ENCODE measurements at regions not wholly inside any gene's neighbourhood (a gene's known extent, or its start where the extent isn't known, plus 50 kb on each side); places are given as distances from the start of the nearest gene placed in this dataset.

GRCh38 chr2:7952046-7952745 lies 729.7 kb upstream of the ID2 start:
- no peak for DNase-seq

- DNase-seq, result no peak
These were observed 728.7 kb upstream of the ID2 start for GRCh38 chr2:7953195-7953594.

DNA sequence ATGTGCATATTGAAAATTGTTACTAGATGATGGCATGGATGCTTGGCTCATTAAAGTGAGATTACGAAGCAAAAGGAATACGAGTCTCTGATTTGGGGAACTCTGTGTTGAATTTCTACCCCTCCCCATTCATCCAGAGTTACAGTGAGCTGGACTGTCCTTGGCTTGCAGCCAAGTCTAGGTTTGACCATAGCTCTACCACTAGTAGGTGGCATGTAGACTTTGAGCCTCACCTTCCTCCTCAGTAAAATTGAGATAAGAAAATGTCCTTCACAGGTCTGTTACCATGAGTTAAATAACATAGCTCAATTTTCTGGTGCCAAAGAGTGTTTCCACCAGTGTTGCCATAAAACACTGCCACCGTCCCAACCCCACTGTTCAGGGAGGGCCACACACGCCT lies 727.6 kb upstream of the ID2 start:
- DNase-seq, result no peak

GRCh38 chr2:7956126-7956689 lies 725.6 kb upstream of the ID2 start:
- no peak for DNase-seq

DNA sequence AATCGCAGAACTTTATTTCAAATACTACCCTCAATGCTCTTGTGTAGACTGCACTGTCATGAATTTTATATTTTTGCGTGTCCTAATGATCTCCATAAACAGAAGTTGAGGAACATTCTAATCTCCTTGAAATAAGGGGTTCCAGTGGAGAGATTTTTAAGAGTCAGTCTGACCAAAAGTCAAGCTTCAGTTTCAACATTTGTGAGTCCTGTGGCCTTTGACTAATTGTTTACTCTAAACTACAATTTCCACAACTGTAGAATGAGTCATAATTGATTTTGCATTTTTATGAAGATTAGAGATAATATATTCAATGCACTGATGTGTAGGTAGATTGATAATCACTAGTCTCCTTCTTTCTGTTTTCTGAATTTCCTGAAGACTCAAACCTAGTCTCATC lies 720.3 kb upstream of the ID2 start:
- no peak for DNase-seq

GRCh38 chr2:7962161-7962560 lies 719.7 kb upstream of the ID2 start:
- no peak for DNase-seq

DNA sequence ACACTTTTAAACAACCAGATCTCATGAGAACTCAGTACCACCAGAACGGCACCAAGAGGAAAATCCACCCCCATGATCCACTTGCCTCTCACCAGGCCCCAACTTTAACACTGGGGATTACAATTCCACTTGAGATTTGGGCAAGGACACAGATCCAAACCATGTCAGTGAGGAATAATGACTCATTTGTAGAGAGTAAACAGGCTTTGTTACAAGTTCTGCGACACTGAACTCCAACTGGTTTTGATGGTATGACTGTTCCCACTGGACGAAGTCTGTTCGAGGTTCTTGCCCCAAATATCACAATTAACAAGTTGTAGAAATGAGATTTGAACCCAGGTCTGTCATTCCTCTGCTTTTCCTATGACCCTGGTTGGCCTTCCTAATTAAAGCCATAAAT lies 718.1 kb upstream of the ID2 start:
- DNase-seq, result no peak

DNA sequence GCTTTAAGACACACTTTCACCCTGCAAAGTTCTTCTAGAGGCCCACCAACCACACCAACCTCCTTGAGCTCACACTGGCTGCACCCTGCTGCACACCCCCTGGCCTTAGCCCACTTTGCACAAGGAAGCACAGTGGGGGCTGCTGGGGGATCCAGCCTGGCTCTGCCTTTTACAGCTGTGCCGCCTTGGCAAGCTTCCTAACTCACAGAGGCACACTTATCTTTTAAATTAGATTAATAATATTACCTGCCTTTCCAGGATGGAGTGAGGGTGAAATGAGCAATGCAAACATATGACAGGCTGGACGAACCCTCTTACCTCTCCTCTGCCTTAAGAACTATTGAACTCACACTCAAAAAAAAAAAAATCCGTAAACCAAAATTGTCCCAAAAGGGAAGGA lies 715.8 kb upstream of the ID2 start:
- DNase-seq, result no peak

DNA sequence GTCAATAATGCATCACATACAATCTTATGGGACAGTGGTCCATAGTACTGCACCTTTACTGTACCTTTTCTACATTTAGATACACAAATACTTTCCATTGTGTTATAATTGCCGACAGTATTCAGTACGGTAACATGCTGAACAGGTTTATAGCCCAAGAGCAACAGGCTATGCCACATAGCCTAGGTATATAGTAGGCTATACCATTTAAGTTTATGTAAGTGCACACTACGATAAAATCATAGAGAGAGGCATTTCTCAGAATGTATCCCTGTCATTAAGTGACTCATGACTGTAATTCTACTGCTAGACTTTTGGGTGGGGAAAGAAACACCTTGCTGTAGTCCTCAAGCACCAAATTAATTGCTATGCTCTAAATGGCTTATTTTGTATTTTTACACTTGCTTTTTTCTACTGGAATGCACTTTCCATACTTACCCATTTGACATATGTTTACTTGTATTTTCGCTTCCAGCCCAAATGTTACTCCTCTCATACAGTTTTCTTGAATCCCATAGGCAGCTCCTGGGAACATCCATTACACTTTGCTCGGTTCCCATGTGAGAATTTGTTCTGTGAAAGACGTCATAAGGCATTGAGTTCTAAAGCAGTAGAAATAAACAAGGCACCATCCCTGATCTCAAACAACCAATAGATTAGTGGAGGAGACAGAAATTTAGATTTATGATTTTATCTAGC lies 714.0 kb upstream of the ID2 start:
- no peak for DNase-seq

DNA sequence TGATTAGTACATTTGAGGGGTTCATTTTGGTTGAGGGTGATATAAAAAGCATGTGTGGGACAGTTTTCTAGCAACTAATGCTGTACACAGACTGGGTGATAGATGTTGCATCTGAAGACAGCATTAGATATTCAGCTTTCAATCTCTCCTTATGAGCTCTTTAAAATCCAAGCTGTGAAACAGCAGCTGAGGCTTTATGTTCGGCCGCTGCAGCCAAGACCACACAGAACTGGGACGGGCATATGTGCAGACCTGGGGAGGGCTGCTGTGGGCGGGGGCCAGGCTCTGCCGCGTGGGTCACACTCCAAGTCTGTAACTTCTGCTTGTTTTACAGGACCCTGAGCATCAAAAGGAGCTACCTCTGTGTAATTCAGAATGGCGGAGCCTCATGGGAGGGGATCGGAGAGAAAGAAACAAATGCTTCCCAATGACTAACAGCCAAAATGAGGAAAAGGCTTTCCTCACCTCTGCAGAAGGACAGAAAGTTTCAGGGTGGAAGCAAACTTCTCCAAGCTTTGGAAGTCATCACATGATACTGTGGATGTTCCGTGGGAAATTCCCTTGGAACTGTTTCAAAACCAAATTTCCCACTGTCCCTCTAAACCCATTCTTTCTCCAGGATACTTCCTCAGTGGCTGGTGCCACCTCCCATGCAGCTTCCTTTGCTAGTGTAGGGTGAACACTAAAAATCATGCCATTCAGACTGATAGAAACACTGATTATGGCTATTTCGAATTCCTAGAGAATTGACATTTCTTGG lies 711.9 kb upstream of the ID2 start:
- DNase-seq, result no peak

DNA sequence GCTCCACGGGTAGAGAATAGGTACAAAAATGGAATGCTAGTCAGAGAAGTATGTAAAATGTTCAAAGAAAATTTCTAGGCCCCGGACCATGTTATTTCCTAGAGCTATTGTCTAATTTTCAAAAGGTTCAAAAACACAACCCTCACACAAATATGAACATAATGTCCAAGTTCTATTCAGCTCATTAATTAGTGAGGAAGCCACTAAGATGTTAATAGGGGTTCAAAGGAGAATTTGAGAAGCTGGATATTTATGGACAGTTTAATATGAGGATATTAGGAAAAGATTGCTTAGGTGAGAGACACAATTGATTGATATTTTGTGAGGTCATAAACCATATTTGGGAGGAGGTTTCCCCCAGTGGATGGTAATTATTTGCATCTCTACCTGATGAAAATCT lies 710.6 kb upstream of the ID2 start:
- no peak for DNase-seq

GRCh38 chr2:7971841-7972240 lies 710.0 kb upstream of the ID2 start:
- no peak for DNase-seq

- DNase-seq, result no peak
These were observed 709.2 kb upstream of the ID2 start for GRCh38 chr2:7972670-7973069.

DNA sequence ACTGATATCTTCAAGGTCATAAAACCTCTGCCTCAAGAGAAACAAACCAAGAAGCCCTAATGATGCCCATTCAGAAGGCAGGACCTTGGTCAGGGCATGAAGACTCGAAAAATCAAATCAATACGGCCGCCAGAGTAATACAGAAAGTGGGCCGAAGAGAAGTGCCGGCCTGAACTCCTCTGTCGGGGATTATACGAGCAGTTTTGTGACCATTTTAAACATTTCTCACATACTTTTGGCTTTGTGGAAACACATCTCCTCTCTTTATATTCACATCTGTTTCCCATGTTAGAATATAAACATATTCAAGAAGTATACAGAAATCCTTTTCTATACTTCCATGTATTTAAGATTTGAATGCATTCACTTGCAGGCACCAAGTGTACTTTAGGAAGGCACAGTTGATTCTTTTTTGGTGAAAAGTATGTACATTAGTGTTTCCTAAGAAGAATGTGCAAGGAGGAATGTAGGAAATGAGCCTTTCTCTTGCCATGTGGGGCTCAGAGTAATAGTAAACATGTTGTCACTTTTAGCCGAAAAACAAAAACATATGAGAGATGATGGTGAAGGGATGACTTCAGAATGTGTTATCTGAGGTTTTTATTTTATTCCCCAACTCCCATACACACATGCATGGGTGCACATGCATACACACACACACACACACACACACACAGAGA lies 707.9 kb upstream of the ID2 start:
- DNase-seq, result no peak

- DNase-seq, result no peak
These were observed 706.9 kb upstream of the ID2 start for GRCh38 chr2:7974936-7975335.

DNA sequence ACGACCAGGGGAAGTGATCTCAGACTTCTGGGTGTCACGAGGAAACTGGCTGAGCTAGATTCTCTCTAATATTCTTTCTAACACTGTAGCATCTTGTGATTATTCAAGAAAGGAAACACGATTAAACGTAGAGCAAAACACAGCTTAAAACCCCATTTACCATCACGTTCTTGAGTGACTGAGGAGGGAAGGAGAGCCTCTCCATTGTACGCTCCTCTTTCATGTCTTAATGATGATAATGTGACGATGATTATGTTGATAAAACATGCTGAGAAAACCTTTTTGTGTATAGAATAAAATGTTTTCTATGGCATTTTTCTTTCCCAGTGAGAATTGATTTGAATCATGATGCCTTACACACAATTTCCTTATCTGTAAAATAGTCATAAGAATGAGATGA lies 705.6 kb upstream of the ID2 start:
- DNase-seq, result no peak

DNA sequence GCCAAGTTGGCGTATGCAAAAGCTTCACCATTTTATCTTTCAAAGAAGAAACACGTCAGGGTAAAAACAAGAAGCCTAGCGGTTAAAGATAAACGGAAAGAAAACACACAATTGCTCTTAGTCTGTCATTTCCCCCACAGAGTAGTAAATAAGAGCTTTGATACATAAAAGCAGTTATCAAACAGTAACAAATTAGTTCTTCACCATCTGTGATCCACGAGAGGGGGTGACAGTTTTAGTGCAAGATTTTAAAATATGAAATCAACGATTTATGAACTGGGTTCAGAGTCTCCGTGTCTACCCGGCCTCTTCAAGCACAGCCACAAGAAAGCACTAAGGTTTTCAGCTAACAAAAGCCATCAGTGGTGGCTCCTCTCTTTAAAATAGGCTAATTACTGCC lies 703.9 kb upstream of the ID2 start:
- no peak for DNase-seq

DNA sequence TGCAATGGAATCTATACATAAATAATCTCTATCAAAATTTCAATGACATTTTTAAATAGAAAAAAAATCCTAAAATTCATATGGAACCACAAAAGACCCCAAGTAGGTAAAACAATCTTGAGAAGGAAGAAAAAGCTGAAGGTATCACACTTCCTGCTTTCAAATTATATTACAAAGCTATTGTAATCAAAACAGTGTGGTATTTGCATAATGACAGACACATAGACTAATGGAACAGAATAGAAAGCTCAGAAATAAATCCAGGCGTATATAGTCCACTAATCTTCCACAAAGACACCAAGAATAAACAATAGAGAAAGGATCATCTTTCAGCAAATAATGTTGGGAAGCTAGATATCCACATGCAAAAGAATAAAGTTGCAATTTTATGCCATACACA lies 699.8 kb upstream of the ID2 start:
- DNase-seq, result no peak

- DNase-seq, result no peak
These were observed 698.4 kb upstream of the ID2 start for GRCh38 chr2:7983451-7983850.

DNA sequence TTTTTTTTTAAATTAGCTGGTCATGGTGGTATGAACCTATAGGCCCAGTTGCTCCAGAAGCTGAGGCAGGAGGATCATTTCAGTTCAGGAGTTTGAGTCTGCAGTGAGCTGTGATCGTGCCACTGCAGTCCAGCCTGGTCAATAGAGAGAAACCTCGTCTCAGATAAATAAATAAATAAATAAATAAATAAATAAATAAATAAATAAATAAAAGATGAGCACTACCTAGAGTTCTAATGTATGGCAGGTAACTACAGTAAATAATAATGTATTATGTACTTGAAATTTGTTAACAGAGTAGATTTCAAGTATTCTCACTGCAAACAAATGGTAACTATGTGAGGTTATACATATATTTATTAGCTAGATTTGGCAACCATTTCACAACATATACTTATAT lies 697.9 kb upstream of the ID2 start:
- no peak for DNase-seq

- no peak for DNase-seq
These were observed 697.0 kb upstream of the ID2 start for GRCh38 chr2:7984693-7985353.

GRCh38 chr2:7986431-7986830 lies 695.4 kb upstream of the ID2 start:
- DNase-seq, result no peak

DNA sequence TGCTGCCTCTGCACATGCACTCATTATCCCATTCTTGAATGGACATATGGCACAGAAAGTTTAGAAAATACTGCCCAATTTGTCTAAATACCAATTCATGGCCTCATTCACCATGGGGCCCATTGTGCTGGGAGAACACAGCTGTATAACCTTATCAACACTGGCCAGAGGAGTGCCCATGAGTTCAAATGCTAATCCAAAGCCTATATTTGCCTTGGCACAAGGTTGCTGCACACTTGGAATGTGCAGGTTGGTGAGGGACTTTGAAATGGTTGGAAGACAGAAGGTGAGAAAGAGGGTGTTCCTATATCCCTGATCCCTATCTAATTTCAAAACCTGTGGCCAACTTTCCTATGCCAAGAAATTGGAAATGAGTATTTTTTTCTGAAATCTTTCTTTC lies 693.9 kb upstream of the ID2 start:
- DNase-seq, result no peak
